HG02610 (cell line): ENCODE measurements at regions not wholly inside any gene's neighbourhood (a gene's known extent, or its start where the extent isn't known, plus 50 kb on each side); places are given as distances from the start of the nearest gene placed in this dataset.

ENCODE experiments used
- ATAC-seq: cut with Tn5 transposase; IDR thresholded peaks from one replicate; pipeline ENCODE4 v1.9.1; 2021; ENCODE audit warnings: mild to moderate bottlenecking, moderate library complexity; ENCODE audit not compliant: unreplicated experiment

GRCh38 chr10:128775743-128776142 lies 649.5 kb upstream of the MKI67 start:
- no peak for ATAC-seq

- ATAC-seq = no peak
Measured at GRCh38 chr10:128776673-128777252, 650.5 kb upstream of the MKI67 start.

- no peak for ATAC-seq
Measured at GRCh38 chr10:128777342-128777741, 651.1 kb upstream of the MKI67 start.

GRCh38 chr10:128779416-128779815 lies 653.2 kb upstream of the MKI67 start:
- no peak for ATAC-seq

- ATAC-seq = no peak
Measured at GRCh38 chr10:128780156-128780761, 654.0 kb upstream of the MKI67 start.

GRCh38 chr10:128781637-128782036 lies 655.4 kb upstream of the MKI67 start:
- no peak for ATAC-seq

GRCh38 chr10:128784444-128784843 lies 658.2 kb upstream of the MKI67 start:
- ATAC-seq = no peak

- no peak for ATAC-seq
Measured at GRCh38 chr10:128792426-128793140, 666.4 kb upstream of the MKI67 start.

- no peak for ATAC-seq
Measured at GRCh38 chr10:128793726-128794655, 667.8 kb upstream of the MKI67 start.

- no peak for ATAC-seq
Measured at GRCh38 chr10:128796396-128796912, 670.2 kb upstream of the MKI67 start.

GRCh38 chr10:128802062-128802461 lies 665.0 kb upstream of the MGMT start:
- no peak for ATAC-seq

- ATAC-seq = no peak
Measured at GRCh38 chr10:128803790-128804189, 663.3 kb upstream of the MGMT start.

- ATAC-seq = no peak
Measured at GRCh38 chr10:128804411-128804810, 662.6 kb upstream of the MGMT start.

- peak; percentile 66 for ATAC-seq
Measured at GRCh38 chr10:128808921-128809440, 658.1 kb upstream of the MGMT start.

GRCh38 chr10:128811511-128811910 lies 655.5 kb upstream of the MGMT start:
- ATAC-seq = no peak

- ATAC-seq = no peak
Measured at GRCh38 chr10:128812000-128812399, 655.0 kb upstream of the MGMT start.

- ATAC-seq = no peak
Measured at GRCh38 chr10:128813574-128813973, 653.5 kb upstream of the MGMT start.

- no peak for ATAC-seq
Measured at GRCh38 chr10:128814024-128814423, 653.0 kb upstream of the MGMT start.

- no peak for ATAC-seq
Measured at GRCh38 chr10:128814782-128815181, 652.3 kb upstream of the MGMT start.

GRCh38 chr10:128816726-128817125 lies 650.3 kb upstream of the MGMT start:
- ATAC-seq = no peak

- no peak for ATAC-seq
Measured at GRCh38 chr10:128817636-128818035, 649.4 kb upstream of the MGMT start.
